GM12878 (cell line): ENCODE measurements at regions not wholly inside any gene's neighbourhood (a gene's known extent, or its start where the extent isn't known, plus 50 kb on each side); places are given as distances from the start of the nearest gene placed in this dataset.

Experiments
- ATAC-seq: fragments of 200-7000 bp; cut with Tn5 transposase; 3 replicates; pipeline ENCODE4 v1.9.1; 2020; ENCODE audit warnings: mild to moderate bottlenecking, moderate library complexity
- BruUV-seq: library from RNA; stranded (reverse); fragments of 400-500 nt; replicated peaks from 2 replicates; lab custom pipeline; 2021; lab: Mats Ljungman, UMichigan
- CTCF ChIA-PET: fragments of 300-600 bp; sonication (Branson Sonifier 250); formaldehyde crosslinking; extraction: SDS; loops from one replicate; lab custom pipeline; 2021; ENCODE audit warnings: inconsistent platforms; lab: Yijun Ruan, JAX
- POLR2A ChIA-PET: fragments of 350-600 bp; formaldehyde crosslinking; extraction: SDS; loops from one replicate; lab custom pipeline; 2021; ENCODE audit warnings: inconsistent platforms; lab: Charles Lee
- RAD21 ChIA-PET: fragments of 300-600 bp; sonication (Branson Sonifier 250); formaldehyde crosslinking; loops from one replicate; lab custom pipeline; 2023; ENCODE audit warnings: antibody characterized with exemption; ENCODE audit not compliant: unreplicated experiment; lab: Charles Lee
- SMC1A ChIA-PET: fragments of 300-600 bp; sonication (Branson Sonifier 250); formaldehyde crosslinking; loops from one replicate; lab custom pipeline; 2023; ENCODE audit not compliant: unreplicated experiment, uncharacterized antibody; lab: Charles Lee
- DNase-seq: peaks from one replicate; pipeline ENCODE4 v3.0.0-alpha.2; 2011; ENCODE audit warnings: low read depth, low spot score
- FAIRE-seq: peaks from 3 replicates; lab custom pipeline; 2011; peaks lifted over from hg19 to GRCh38; lab: Jason Lieb, UNC
- H2AFZ ChIP-seq: 2 replicates; pipeline ENCODE4 v1.6.0; 2011; ENCODE audit warnings: low read depth, low read length, control low read depth; ENCODE audit not compliant: control insufficient read depth
- H3K27ac ChIP-seq: 2 replicates; pipeline ENCODE4 v1.5.1; 2011; ENCODE audit warnings: control low read depth; ENCODE audit not compliant: control insufficient read depth, insufficient read depth
- H3K27me3 ChIP-seq, 2 experiments: replicated peaks in 1 of 2; 2 replicates each; pipeline versions ENCODE4 v1.6.0 to v1.6.1; 2011; ENCODE audit warnings: low read length in 1 of 2; ENCODE audit not compliant: control insufficient read depth in 2 of 2, insufficient read depth in 2 of 2
- H3K36me3 ChIP-seq, 2 experiments: 2 replicates each; pipeline ENCODE4 v1.5.1; 2011; ENCODE audit warnings: low read length in 1 of 2; ENCODE audit not compliant: control insufficient read depth in 2 of 2, insufficient read depth in 2 of 2
- H3K4me1 ChIP-seq: 2 replicates; pipeline ENCODE4 v1.6.1; 2011; ENCODE audit warnings: mild to moderate bottlenecking, low read length, moderate library complexity, mixed read lengths; ENCODE audit not compliant: control insufficient read depth, insufficient read depth
- H3K4me2 ChIP-seq: 2 replicates; pipeline ENCODE4 v1.6.0; 2011; ENCODE audit warnings: control low read depth; ENCODE audit not compliant: control insufficient read depth, insufficient read depth
- H3K4me3 ChIP-seq: fragments of 200-600 bp; sonication (generic); 2 replicates; pipeline ENCODE4 v1.5.1; 2016
- H3K79me2 ChIP-seq: 2 replicates; pipeline ENCODE4 v1.6.0; 2011; ENCODE audit warnings: low read length; ENCODE audit not compliant: control insufficient read depth, insufficient read depth
- H3K9ac ChIP-seq: 2 replicates; pipeline ENCODE4 v1.8.0; 2011; ENCODE audit warnings: low read length, control low read depth, mixed read lengths; ENCODE audit not compliant: control insufficient read depth, insufficient read depth
- H3K9me3 ChIP-seq: replicated peaks from 3 replicates; pipeline ENCODE4 v1.5.1; 2011; ENCODE audit warnings: mild to moderate bottlenecking, low read length; ENCODE audit not compliant: control insufficient read depth, insufficient read depth
- H4K20me1 ChIP-seq: 2 replicates; pipeline ENCODE4 v1.6.0; 2011; ENCODE audit not compliant: control insufficient read depth, insufficient read depth
- E2F8 ChIP-seq: fragments of 450-650 bp; IDR thresholded peaks from 2 replicates; pipeline ENCODE4 v1.6.1; 2018; ENCODE audit warnings: mild to moderate bottlenecking, low read depth, moderate library complexity; ENCODE audit not compliant: partially characterized antibody
- ETV6 ChIP-seq, 2 experiments: fragments of 450-650 bp in 1 of 2; IDR thresholded peaks in 1 of 2; conservative IDR thresholded peaks in 1 of 2; 2 replicates each; pipeline ENCODE4 v1.6.1; 2014; ENCODE audit warnings: antibody characterized with exemption in 1 of 2, borderline replicate concordance in 1 of 2, low read depth in 1 of 2, mild to moderate bottlenecking in 1 of 2, moderate library complexity in 1 of 2
- KDM1A ChIP-seq: fragments of 200-600 bp; sonication (generic); IDR thresholded peaks from 2 replicates; pipeline ENCODE4 v1.6.1; 2016; ENCODE audit warnings: borderline replicate concordance
- PML ChIP-seq: IDR thresholded peaks from 2 replicates; pipeline ENCODE4 v1.6.1; 2012; ENCODE audit warnings: low read length, inconsistent platforms
- RUNX3 ChIP-seq: IDR thresholded peaks from 2 replicates; pipeline ENCODE4 v1.6.1; 2012; ENCODE audit warnings: low read length, inconsistent platforms
- SIN3A ChIP-seq: IDR thresholded peaks from 2 replicates; pipeline ENCODE4 v1.6.1; 2012; ENCODE audit warnings: low read depth, low read length, improper control_type of control experiment
- SKIL ChIP-seq: fragments of 450-650 bp; IDR thresholded peaks from 2 replicates; pipeline ENCODE4 v1.6.1; 2017; ENCODE audit warnings: mild to moderate bottlenecking, low read depth, inconsistent platforms; ENCODE audit not compliant: poor library complexity, severe bottlenecking
- SUPT20H ChIP-seq: IDR thresholded peaks from 2 replicates; pipeline ENCODE4 v1.6.1; 2011; ENCODE audit warnings: low read depth, mild to moderate bottlenecking, low read length, moderate library complexity, borderline replicate concordance; ENCODE audit not compliant: control insufficient read depth
- WGBS: methylation state at CpG from one replicate; pipeline ENCODE4 v1.1.6; 2016; ENCODE audit warnings: low lambda C conversion rate; ENCODE audit not compliant: insufficient replicate concordance, insufficient coverage; ENCODE audit errors: missing lambda C conversion rate; 5-methylcytosine and 5-hydroxymethylcytosine counted together
- in situ Hi-C: fragments of 300-500 bp; cut with MboI; formaldehyde crosslinking; loops from 9 replicates; pipeline ENCODE4 v1.14.3; 2018; ENCODE audit warnings: mixed read lengths
- intact Hi-C: fragments of 100-400 bp; cut with micrococcal nuclease; formaldehyde crosslinking; loops from one replicate; pipeline ENCODE4 v1.14.2; 2022; ENCODE audit not compliant: unreplicated experiment

DNA sequence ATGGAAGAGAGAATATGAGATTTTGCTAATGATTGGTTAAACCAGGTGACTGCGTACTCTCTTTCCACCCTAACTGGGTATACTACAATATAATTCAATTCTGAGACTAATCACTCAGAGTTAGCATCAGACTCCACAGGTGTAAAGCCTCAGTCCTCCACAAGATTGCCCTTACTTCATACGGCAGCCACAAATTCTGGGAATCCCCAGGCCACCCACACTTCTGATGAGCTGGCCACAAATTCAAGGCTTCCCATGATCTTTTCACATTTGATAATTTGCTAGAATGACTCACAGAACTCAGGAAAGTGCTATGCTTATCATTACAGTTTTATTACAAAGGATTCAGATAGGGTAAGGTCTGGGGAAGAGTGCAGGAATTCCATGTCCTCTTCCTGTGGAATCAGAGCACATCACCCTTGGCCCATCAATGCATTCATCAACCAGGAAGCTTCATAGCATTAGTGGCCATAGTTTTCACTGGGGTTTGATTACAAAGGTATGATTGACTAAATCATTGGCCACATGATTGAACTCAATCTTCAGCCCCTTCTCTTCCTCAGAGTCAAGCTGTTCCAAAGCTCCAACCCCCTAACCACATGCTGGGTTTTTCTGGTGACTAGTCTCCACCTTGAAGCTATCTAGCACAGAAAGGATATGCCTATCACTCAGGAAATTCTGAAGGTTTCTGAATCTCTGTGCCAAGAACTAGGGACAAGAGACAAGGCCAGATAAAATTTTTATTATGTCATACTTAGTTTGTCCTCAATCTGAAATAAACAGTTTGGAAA lies 131.7 kb downstream of the HHIPL2 start:
- Histone ChIP-seq H3K27me3 (no peaks in the 10 kb centered on the region), H3K36me3 (no peaks in the 10 kb centered on the region), H3K79me2 (no peaks in the 10 kb centered on the region), H3K9ac (no peak overlapping the region), H2AFZ (no peak overlapping the region), H3K4me3 (no peak overlapping the region), H3K4me1 (no peaks in the 10 kb centered on the region), H3K4me2 (no peak overlapping the region), H3K27ac (no peak overlapping the region), H3K9me3 (no peaks in the 10 kb centered on the region), H4K20me1 (no peaks in the 10 kb centered on the region)
- DNase-seq, result no peak
- in situ Hi-C loops, result no loop called here
- SMC1A ChIA-PET, result no interaction called here
- TF ChIP-seq E2F8 (no peak), KDM1A (no peak), SKIL (no peak), RUNX3 (peak; percentile 15; the same call in 1 of the 2 replicates), SIN3A (no peak), SUPT20H (no peak), PML (no peak), ETV6 (conservative IDR thresholded peaks at IDR 0.05 in 1 of 2, IDR thresholded peaks at IDR 0.05 in 1 of 2; ENCODE audit: borderline replicate concordance in 1 of 2, low read depth in 1 of 2) (no peak)
- no peak for FAIRE-seq
- CTCF ChIA-PET, result interaction anchor here (1.1 kb wide), 1 partner anchor 49 kb away, joined by 3 read pairs; no protein-coding TSS in a partner anchor
- intact Hi-C loops, result no loop called here
- WGBS, result 48% methylated on average over 2 of the region's 2 CpGs
- ATAC-seq, result peak; percentile 38
- POLR2A ChIA-PET, result no interaction called here
- BruUV-seq, result no TSS peak
- RAD21 ChIA-PET, result no interaction called here
